ENCODE measurements at regions not wholly inside any gene's neighbourhood (a gene's known extent, or its start where the extent isn't known, plus 50 kb on each side); places are given as distances from the start of the nearest gene placed in this dataset.

DNA sequence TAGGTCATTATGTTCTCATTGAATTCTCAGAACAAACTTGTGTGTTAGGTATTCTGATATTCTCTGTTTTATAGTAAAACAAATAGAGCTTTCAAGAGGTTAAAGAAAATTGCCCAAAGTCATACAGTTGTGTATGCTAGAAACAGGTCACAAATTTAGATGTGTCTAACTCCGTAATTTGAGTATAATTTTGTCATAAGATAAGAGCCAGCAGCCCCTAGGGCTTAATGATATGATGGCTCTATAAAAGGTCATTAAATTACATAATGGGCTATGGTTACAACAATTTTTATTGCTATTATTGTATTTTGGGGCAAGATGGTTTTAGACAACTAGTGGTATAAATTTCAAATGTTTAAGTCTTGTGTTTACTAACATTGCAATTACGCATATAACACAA, 701.9 kb downstream of the LUZP2 start:
- Histone ChIP-seq H3K27ac (no peak overlapping the region), H3K4me2 (ENCODE audit: unreplicated experiment) (no peak overlapping the region), H3K27me3 (replicated peaks; ENCODE audit: insufficient read depth) (no peaks in the 10 kb centered on the region), H3K9me3 (ENCODE audit: low read depth) (peaks cover 3% of the 10 kb centered on the region), H3F3A (ENCODE audit: insufficient read depth) (no peaks in the 10 kb centered on the region), H3K9me2 (ENCODE audit: insufficient read depth) (no peaks in the 10 kb centered on the region), H3K36me3 (ENCODE audit: low read depth) (no peaks in the 10 kb centered on the region), H4K20me1 (ENCODE audit: insufficient read depth) (no peaks in the 10 kb centered on the region), H3K79me2 (ENCODE audit: insufficient read depth) (no peaks in the 10 kb centered on the region), H3K4me3 (no peak overlapping the region), H3K9ac (no peak overlapping the region), H3K4me1 (ENCODE audit: insufficient read depth) (no peaks in the 10 kb centered on the region), H2AFZ (no peak overlapping the region)
- 31 to 40% methylated on average over 2 of the region's 2 CpGs for WGBS, 2 experiments (ENCODE audit: low coverage in 1 of 2, low lambda C conversion rate in 2 of 2, missing lambda C conversion rate in 2 of 2)
- no peak for DNase-seq
- TF ChIP-seq EZH2phosphoT487 (IDR thresholded peaks at IDR 0.05; ENCODE audit: insufficient read depth, low read depth) (no peak), EZH2 (IDR thresholded peaks at IDR 0.05; ENCODE audit: insufficient read depth, poor library complexity, severe bottlenecking) (no peak)
- in situ Hi-C loops (cut with MboI), result no loop called here

DNA sequence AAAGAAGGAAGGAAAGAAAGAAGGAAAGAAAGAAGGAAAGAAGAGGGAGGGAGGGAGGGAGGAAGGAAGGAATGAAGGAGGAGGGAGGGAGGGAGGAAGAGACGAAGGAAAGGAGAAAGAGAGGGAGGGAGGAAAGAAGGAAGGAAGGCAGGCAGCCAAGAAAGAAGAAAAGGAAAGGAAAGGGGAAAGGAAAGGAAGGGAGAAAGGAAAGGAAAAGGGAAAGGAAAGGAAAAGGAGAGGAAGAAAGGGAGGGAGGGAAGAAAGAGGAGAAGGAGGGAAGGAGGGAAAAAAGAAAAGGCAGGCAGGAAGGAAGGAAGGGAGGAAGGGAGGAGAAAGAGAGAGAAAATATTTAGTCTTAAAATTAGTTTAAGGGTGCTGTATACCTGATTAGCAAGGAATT, 704.1 kb downstream of the LUZP2 start:
- Histone ChIP-seq H3F3A (ENCODE audit: insufficient read depth) (no peaks in the 10 kb centered on the region), H3K4me3 (no peak overlapping the region), H3K27ac (no peak overlapping the region), H3K4me2 (ENCODE audit: unreplicated experiment) (no peak overlapping the region), H3K79me2 (ENCODE audit: insufficient read depth) (no peaks in the 10 kb centered on the region), H3K9me3 (ENCODE audit: low read depth) (peaks cover 3% of the 10 kb centered on the region), H3K36me3 (ENCODE audit: low read depth) (no peaks in the 10 kb centered on the region), H3K4me1 (ENCODE audit: insufficient read depth) (no peaks in the 10 kb centered on the region), H2AFZ (no peak overlapping the region), H3K9me2 (ENCODE audit: insufficient read depth) (no peaks in the 10 kb centered on the region), H3K27me3 (replicated peaks; ENCODE audit: insufficient read depth) (no peaks in the 10 kb centered on the region), H4K20me1 (ENCODE audit: insufficient read depth) (no peaks in the 10 kb centered on the region), H3K9ac (no peak overlapping the region)
- no peak for DNase-seq
- in situ Hi-C loops (cut with MboI), result no loop called here
- 9 to 71% methylated on average over 1 of the region's 1 CpG for WGBS, 2 experiments (ENCODE audit: low coverage in 1 of 2, low lambda C conversion rate in 2 of 2, missing lambda C conversion rate in 2 of 2)
- TF ChIP-seq EZH2 (IDR thresholded peaks at IDR 0.05; ENCODE audit: insufficient read depth, poor library complexity, severe bottlenecking) (no peak), EZH2phosphoT487 (IDR thresholded peaks at IDR 0.05; ENCODE audit: insufficient read depth, low read depth) (no peak)

DNA sequence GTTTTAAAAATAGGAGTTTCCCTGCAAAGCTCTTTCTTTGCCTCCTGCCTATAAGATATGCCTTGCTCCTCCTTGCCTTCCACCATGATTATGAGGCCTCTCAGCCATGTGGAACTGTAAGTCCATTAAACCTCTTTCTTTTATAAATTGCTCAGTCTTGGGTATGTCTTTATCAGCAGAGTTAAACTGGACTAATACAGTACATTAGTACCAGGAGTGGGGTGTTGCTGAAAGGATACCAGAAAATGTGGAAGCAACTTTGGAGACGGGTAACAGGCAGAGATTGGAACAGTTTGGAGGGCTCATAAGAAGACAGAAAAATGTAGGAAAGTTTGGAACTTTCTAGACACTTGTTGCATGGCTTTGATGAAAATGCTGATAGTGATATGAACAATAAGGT, 709.9 kb downstream of the LUZP2 start:
- Histone ChIP-seq H4K20me1 (ENCODE audit: insufficient read depth) (no peaks in the 10 kb centered on the region), H3K27ac (no peak overlapping the region), H3K4me3 (no peak overlapping the region), H3K9ac (no peak overlapping the region), H3F3A (ENCODE audit: insufficient read depth) (no peaks in the 10 kb centered on the region), H3K4me2 (ENCODE audit: unreplicated experiment) (no peak overlapping the region), H3K9me2 (ENCODE audit: insufficient read depth) (no peaks in the 10 kb centered on the region), H2AFZ (no peak overlapping the region), H3K4me1 (ENCODE audit: insufficient read depth) (no peaks in the 10 kb centered on the region), H3K36me3 (ENCODE audit: low read depth) (no peaks in the 10 kb centered on the region), H3K9me3 (ENCODE audit: low read depth) (no peaks in the 10 kb centered on the region), H3K27me3 (replicated peaks; ENCODE audit: insufficient read depth) (no peaks in the 10 kb centered on the region), H3K79me2 (ENCODE audit: insufficient read depth) (no peaks in the 10 kb centered on the region)
- TF ChIP-seq EZH2phosphoT487 (IDR thresholded peaks at IDR 0.05; ENCODE audit: insufficient read depth, low read depth) (no peak), EZH2 (IDR thresholded peaks at IDR 0.05; ENCODE audit: insufficient read depth, poor library complexity, severe bottlenecking) (no peak)
- WGBS, 2 experiments (ENCODE audit: low coverage in 1 of 2, low lambda C conversion rate in 2 of 2, missing lambda C conversion rate in 2 of 2), result 0 to 7% methylated on average over 1 of the region's 1 CpG
- in situ Hi-C loops (cut with MboI), result no loop called here
- DNase-seq, result no peak

DNA sequence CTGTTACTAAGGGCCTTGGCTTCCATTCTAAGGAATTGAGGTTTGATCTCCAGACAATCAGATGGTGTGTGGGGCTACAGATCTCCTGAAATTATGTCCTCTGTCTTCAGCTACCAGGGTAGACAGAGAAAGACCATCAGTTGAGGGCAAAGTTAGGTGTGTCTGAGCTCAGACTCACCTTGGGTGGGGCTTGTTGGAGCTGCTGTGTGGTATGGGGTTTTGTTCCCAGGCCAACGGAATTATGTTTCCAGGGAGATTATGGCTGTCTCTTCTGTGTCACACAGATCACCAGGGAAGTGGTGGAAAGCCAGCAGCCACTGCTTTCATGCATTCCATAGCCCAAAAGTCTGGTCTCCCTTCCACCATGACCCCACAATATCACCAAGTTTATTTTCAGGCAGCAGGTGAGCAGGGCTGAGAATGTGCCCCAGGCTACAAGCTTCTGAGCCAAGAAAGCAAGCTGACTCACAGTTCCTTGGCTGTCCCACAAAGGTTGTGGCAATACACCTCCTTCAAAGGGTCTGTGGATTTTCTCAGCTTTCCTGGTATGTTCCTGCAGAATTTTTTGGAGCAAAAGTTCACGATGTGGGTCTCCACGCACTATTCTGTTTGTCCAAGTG, 714.9 kb downstream of the LUZP2 start:
- Histone ChIP-seq H3K27me3 (replicated peaks; ENCODE audit: insufficient read depth) (no peaks in the 10 kb centered on the region), H3K9me2 (ENCODE audit: insufficient read depth) (no peaks in the 10 kb centered on the region), H4K20me1 (ENCODE audit: insufficient read depth) (no peaks in the 10 kb centered on the region), H3F3A (ENCODE audit: insufficient read depth) (no peaks in the 10 kb centered on the region), H3K79me2 (ENCODE audit: insufficient read depth) (no peaks in the 10 kb centered on the region), H3K9me3 (ENCODE audit: low read depth) (no peaks in the 10 kb centered on the region), H3K9ac (no peak overlapping the region), H2AFZ (no peak overlapping the region), H3K4me2 (ENCODE audit: unreplicated experiment) (no peak overlapping the region), H3K27ac (no peak overlapping the region), H3K4me3 (no peak overlapping the region), H3K4me1 (ENCODE audit: insufficient read depth) (no peaks in the 10 kb centered on the region), H3K36me3 (ENCODE audit: low read depth) (no peaks in the 10 kb centered on the region)
- DNase-seq, result no peak
- in situ Hi-C loops (cut with MboI), result no loop called here
- TF ChIP-seq EZH2phosphoT487 (IDR thresholded peaks at IDR 0.05; ENCODE audit: insufficient read depth, low read depth) (no peak), EZH2 (IDR thresholded peaks at IDR 0.05; ENCODE audit: insufficient read depth, poor library complexity, severe bottlenecking) (no peak)
- WGBS, 2 experiments (ENCODE audit: low coverage in 1 of 2, low lambda C conversion rate in 2 of 2, missing lambda C conversion rate in 2 of 2), result 29 to 30% methylated on average over 3 of the region's 3 CpGs

All from GM23248 (cell line).